GM23338 (cell line): ENCODE measurements at regions not wholly inside any gene's neighbourhood (a gene's known extent, or its start where the extent isn't known, plus 50 kb on each side); places are given as distances from the start of the nearest gene placed in this dataset.
"Not testable (repeated sequence)": the region's sequence is repeated elsewhere in the genome, so short reads cannot be mapped to it uniquely, and the experiment has no call there.

Source experiments
- CREB1 ChIP-seq: fragments of 250-450 bp; sonication (Bioruptor Pico); IDR thresholded peaks from 2 replicates; pipeline ENCODE4 v1.5.0; 2020; ENCODE audit warnings: low read depth, mild to moderate bottlenecking, moderate library complexity
- EZH2 ChIP-seq: fragments of 200-600 bp; sonication (generic); IDR thresholded peaks from one replicate; pipeline ENCODE4 v1.8.0; 2017; ENCODE audit warnings: antibody characterized with exemption, mild to moderate bottlenecking, low read depth; ENCODE audit not compliant: unreplicated experiment
- EZH2phosphoT487 ChIP-seq: fragments of 200-600 bp; sonication (generic); IDR thresholded peaks from one replicate; pipeline ENCODE4 v1.8.1; 2018; ENCODE audit warnings: antibody characterized with exemption; ENCODE audit not compliant: unreplicated experiment
- JUNB ChIP-seq: IDR thresholded peaks from one replicate; pipeline ENCODE4 v1.6.1; 2016; ENCODE audit warnings: antibody characterized with exemption; ENCODE audit not compliant: unreplicated experiment
- NANOG ChIP-seq: IDR thresholded peaks from 2 replicates; pipeline ENCODE4 v1.6.1; 2016; ENCODE audit warnings: antibody characterized with exemption, borderline replicate concordance
- POLR2AphosphoS5 ChIP-seq: IDR thresholded peaks from 2 replicates; pipeline ENCODE4 v1.6.1; 2016; ENCODE audit warnings: antibody characterized with exemption, low read depth
- STAT1 ChIP-seq: IDR thresholded peaks from one replicate; pipeline ENCODE4 v1.6.1; 2016; ENCODE audit warnings: antibody characterized with exemption; ENCODE audit not compliant: unreplicated experiment
- ZNF331 ChIP-seq: fragments of 250-450 bp; sonication (Bioruptor Pico); IDR thresholded peaks from 2 replicates; pipeline ENCODE4 v1.5.0; 2020; ENCODE audit warnings: low read depth, mild to moderate bottlenecking, moderate library complexity
- TF ChIP-seq, protein P1 (sequence below), 2 experiments: fragments of 200-600 bp in 1 of 2; sonication (generic) in 1 of 2; conservative IDR thresholded peaks; 2 replicates each; pipeline versions ENCODE4 v1.5.1 to v1.6.1; 2016 to 2017; ENCODE audit warnings: antibody characterized with exemption in 2 of 2, low read depth in 2 of 2, mild to moderate bottlenecking in 2 of 2, moderate library complexity in 1 of 2
- TF ChIP-seq, protein P2 (sequence below): IDR thresholded peaks from 2 replicates; pipeline ENCODE4 v1.6.1; 2016; ENCODE audit warnings: antibody characterized with exemption
- TF ChIP-seq, protein P3 (sequence below): IDR thresholded peaks from one replicate; pipeline ENCODE4 v1.6.1; 2018; ENCODE audit warnings: antibody characterized with exemption; ENCODE audit not compliant: unreplicated experiment

DNA sequence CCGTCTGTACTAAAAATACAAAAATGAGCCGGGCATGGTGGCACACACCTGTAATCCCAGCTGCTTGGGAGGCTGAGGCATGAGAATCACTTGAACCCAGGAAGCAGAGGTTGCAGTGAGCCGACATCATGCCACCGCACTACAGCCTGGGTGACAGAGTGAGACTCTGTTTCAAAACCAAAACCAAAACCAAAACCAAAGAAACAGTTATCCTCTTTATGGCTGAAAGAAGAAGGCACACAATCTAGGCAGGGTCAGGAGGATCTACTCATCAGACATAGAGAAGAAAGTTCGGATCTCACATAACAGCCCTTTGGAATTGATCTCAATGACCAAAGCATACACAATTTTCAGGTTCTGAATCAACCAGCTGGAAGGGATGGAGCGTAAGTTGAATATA lies 411.3 kb upstream of the SLC35B3 start:
- not testable (repeated sequence) for TF ChIP-seq POLR2AphosphoS5; EZH2phosphoT487; EZH2; STAT1; NANOG; CREB1 (CRISPR knock-in tag); JUNB; ZNF331 (CRISPR knock-in tag)
- TF ChIP-seq, protein P1, sequence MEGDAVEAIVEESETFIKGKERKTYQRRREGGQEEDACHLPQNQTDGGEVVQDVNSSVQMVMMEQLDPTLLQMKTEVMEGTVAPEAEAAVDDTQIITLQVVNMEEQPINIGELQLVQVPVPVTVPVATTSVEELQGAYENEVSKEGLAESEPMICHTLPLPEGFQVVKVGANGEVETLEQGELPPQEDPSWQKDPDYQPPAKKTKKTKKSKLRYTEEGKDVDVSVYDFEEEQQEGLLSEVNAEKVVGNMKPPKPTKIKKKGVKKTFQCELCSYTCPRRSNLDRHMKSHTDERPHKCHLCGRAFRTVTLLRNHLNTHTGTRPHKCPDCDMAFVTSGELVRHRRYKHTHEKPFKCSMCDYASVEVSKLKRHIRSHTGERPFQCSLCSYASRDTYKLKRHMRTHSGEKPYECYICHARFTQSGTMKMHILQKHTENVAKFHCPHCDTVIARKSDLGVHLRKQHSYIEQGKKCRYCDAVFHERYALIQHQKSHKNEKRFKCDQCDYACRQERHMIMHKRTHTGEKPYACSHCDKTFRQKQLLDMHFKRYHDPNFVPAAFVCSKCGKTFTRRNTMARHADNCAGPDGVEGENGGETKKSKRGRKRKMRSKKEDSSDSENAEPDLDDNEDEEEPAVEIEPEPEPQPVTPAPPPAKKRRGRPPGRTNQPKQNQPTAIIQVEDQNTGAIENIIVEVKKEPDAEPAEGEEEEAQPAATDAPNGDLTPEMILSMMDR (conservative IDR thresholded peaks at IDR 0.05; ENCODE audit: low read depth in 2 of 2) = not testable (repeated sequence)
- TF ChIP-seq, protein P2, sequence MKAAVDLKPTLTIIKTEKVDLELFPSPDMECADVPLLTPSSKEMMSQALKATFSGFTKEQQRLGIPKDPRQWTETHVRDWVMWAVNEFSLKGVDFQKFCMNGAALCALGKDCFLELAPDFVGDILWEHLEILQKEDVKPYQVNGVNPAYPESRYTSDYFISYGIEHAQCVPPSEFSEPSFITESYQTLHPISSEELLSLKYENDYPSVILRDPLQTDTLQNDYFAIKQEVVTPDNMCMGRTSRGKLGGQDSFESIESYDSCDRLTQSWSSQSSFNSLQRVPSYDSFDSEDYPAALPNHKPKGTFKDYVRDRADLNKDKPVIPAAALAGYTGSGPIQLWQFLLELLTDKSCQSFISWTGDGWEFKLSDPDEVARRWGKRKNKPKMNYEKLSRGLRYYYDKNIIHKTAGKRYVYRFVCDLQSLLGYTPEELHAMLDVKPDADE = not testable (repeated sequence)
- TF ChIP-seq, protein P3, sequence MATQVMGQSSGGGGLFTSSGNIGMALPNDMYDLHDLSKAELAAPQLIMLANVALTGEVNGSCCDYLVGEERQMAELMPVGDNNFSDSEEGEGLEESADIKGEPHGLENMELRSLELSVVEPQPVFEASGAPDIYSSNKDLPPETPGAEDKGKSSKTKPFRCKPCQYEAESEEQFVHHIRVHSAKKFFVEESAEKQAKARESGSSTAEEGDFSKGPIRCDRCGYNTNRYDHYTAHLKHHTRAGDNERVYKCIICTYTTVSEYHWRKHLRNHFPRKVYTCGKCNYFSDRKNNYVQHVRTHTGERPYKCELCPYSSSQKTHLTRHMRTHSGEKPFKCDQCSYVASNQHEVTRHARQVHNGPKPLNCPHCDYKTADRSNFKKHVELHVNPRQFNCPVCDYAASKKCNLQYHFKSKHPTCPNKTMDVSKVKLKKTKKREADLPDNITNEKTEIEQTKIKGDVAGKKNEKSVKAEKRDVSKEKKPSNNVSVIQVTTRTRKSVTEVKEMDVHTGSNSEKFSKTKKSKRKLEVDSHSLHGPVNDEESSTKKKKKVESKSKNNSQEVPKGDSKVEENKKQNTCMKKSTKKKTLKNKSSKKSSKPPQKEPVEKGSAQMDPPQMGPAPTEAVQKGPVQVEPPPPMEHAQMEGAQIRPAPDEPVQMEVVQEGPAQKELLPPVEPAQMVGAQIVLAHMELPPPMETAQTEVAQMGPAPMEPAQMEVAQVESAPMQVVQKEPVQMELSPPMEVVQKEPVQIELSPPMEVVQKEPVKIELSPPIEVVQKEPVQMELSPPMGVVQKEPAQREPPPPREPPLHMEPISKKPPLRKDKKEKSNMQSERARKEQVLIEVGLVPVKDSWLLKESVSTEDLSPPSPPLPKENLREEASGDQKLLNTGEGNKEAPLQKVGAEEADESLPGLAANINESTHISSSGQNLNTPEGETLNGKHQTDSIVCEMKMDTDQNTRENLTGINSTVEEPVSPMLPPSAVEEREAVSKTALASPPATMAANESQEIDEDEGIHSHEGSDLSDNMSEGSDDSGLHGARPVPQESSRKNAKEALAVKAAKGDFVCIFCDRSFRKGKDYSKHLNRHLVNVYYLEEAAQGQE = not testable (repeated sequence)
